ENCODE measurements at regions not wholly inside any gene's neighbourhood (a gene's known extent, or its start where the extent isn't known, plus 50 kb on each side); places are given as distances from the start of the nearest gene placed in this dataset.

DNA sequence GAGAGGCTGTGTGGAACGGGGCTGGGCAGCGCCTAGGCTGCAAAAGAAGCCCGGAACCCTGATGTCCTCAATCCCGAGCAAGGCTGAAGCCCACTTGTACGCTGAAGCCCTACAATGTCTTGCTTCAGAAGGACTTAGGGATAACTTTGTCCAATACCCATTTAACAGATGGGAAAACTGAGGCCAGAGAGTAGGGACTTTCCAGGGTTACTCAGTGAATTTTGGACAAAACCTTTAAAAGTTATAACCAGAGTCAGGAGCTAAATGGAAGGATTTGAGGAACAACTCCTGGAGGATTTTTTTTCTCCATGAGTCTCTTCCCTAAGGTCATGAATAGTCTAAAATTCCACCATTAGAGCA is 161.2 kb downstream of the IRX5 start:
- WGBS (ENCODE audit: insufficient coverage): 100% methylated on average over 2 of the region's 5 CpGs
- Mint-ChIP-seq H3K27ac (no peak overlapping the region), H3K4me1 (no peaks in the 10 kb centered on the region), H3K9me3 (ENCODE audit: insufficient read depth) (peaks cover 6% of the 10 kb centered on the region), H3K27me3 (no peaks in the 10 kb centered on the region), H3K4me3 (no peak overlapping the region)
- no peak overlapping the region for H3K27ac ChIP-seq (ENCODE audit: low read length in 2 of 2)
- H3K36me3 ChIP-seq (replicated peaks in 1 of 2; ENCODE audit: control extremely low read depth in 1 of 2, control insufficient read depth in 1 of 2, extremely low read depth in 1 of 2, insufficient read depth in 2 of 2, low read length in 1 of 2): no peaks in the 10 kb centered on the region
- H3K4me2 ChIP-seq (replicated peaks; ENCODE audit: low read depth, low read length, poor library complexity, severe bottlenecking): no peak overlapping the region
- POLR2A ChIA-PET: no interaction called here
- H3K4me1 ChIP-seq (ENCODE audit: control insufficient read depth in 2 of 2, insufficient read depth in 2 of 2, low read length in 2 of 2): no peaks in the 10 kb centered on the region
- H3K4me3 ChIP-seq (ENCODE audit: control extremely low read depth in 1 of 5, extremely low read depth in 1 of 5, insufficient read depth in 1 of 5, low read depth in 2 of 5, low read length in 4 of 5): no peak overlapping the region
- ATAC-seq (ENCODE audit: low read depth) (no peak), DNase-seq (no peak)
- H3K79me2 ChIP-seq (ENCODE audit: control insufficient read depth, insufficient read depth, low read length): no peaks in the 10 kb centered on the region
- CTCF ChIA-PET: no interaction called here
- peaks cover 0 to 10% (median 0%) of the 10 kb centered on the region in 3 donors for H3K9me3 ChIP-seq (ENCODE audit: control extremely low read depth in 1 of 3, control insufficient read depth in 2 of 3, insufficient read depth in 1 of 3, low read length in 2 of 3)
- TF ChIP-seq EZH2 (IDR thresholded peaks at IDR 0.05; ENCODE audit: borderline replicate concordance, insufficient read depth, low read depth, low read length, poor library complexity, severe bottlenecking): no peak
- TF ChIP-seq, protein P1, sequence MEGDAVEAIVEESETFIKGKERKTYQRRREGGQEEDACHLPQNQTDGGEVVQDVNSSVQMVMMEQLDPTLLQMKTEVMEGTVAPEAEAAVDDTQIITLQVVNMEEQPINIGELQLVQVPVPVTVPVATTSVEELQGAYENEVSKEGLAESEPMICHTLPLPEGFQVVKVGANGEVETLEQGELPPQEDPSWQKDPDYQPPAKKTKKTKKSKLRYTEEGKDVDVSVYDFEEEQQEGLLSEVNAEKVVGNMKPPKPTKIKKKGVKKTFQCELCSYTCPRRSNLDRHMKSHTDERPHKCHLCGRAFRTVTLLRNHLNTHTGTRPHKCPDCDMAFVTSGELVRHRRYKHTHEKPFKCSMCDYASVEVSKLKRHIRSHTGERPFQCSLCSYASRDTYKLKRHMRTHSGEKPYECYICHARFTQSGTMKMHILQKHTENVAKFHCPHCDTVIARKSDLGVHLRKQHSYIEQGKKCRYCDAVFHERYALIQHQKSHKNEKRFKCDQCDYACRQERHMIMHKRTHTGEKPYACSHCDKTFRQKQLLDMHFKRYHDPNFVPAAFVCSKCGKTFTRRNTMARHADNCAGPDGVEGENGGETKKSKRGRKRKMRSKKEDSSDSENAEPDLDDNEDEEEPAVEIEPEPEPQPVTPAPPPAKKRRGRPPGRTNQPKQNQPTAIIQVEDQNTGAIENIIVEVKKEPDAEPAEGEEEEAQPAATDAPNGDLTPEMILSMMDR (IDR thresholded peaks at IDR 0.05): no peak
- no peak overlapping the region for H2AFZ ChIP-seq (ENCODE audit: insufficient read depth, low read depth, low read length, poor library complexity, severe bottlenecking)
- no peak overlapping the region for H3K9ac ChIP-seq (ENCODE audit: low read length)
- H4K20me1 ChIP-seq (ENCODE audit: control insufficient read depth, insufficient read depth, low read length, poor library complexity, severe bottlenecking): no peaks in the 10 kb centered on the region
- intact Hi-C loops (cut with micrococcal nuclease): no loop called here
- H3K27me3 ChIP-seq (replicated peaks in 1 of 4; ENCODE audit: control extremely low read depth in 1 of 4, control insufficient read depth in 3 of 4, insufficient read depth in 4 of 4, low read length in 3 of 4): no peaks in the 10 kb centered on the region

DNA sequence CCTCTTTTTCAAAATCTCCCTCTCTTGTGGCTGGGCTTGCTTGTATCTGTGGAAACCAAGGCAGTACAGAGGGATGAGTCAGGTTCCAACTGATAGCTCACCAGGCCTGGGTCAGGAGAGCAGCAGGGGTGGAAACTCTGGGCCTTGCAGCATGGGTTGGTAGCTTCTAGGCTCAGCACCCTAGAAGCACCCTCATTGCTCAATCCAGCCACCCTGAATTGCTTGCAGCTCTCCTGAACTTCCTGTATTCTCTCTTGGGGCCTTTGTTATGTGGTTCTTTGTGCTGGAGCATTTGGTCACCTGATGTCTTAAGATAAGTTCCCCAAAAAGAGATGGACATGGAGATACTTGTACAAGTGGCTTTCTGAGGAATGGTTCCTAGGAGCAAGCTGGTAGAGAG is 169.4 kb downstream of the IRX5 start:
- H3K4me2 ChIP-seq (replicated peaks; ENCODE audit: low read depth, low read length, poor library complexity, severe bottlenecking): no peak overlapping the region
- CTCF ChIA-PET: no interaction called here
- Mint-ChIP-seq H3K27me3 (no peaks in the 10 kb centered on the region), H3K27ac (no peak overlapping the region), H3K4me1 (no peaks in the 10 kb centered on the region), H3K4me3 (no peak overlapping the region), H3K9me3 (ENCODE audit: insufficient read depth) (peaks cover 2% of the 10 kb centered on the region)
- H3K36me3 ChIP-seq (replicated peaks in 1 of 2; ENCODE audit: control extremely low read depth in 1 of 2, control insufficient read depth in 1 of 2, extremely low read depth in 1 of 2, insufficient read depth in 2 of 2, low read length in 1 of 2): no peaks in the 10 kb centered on the region
- H3K27me3 ChIP-seq (replicated peaks in 1 of 4; ENCODE audit: control extremely low read depth in 1 of 4, control insufficient read depth in 3 of 4, insufficient read depth in 4 of 4, low read length in 3 of 4): no peaks in the 10 kb centered on the region
- intact Hi-C loops (cut with micrococcal nuclease): no loop called here
- H4K20me1 ChIP-seq (ENCODE audit: control insufficient read depth, insufficient read depth, low read length, poor library complexity, severe bottlenecking): no peaks in the 10 kb centered on the region
- H3K79me2 ChIP-seq (ENCODE audit: control insufficient read depth, insufficient read depth, low read length): no peaks in the 10 kb centered on the region
- no peak overlapping the region for H3K4me3 ChIP-seq (ENCODE audit: control extremely low read depth in 1 of 5, extremely low read depth in 1 of 5, insufficient read depth in 1 of 5, low read depth in 2 of 5, low read length in 4 of 5)
- POLR2A ChIA-PET: no interaction called here
- H3K27ac ChIP-seq (ENCODE audit: low read length in 2 of 2): no peak overlapping the region
- H2AFZ ChIP-seq (ENCODE audit: insufficient read depth, low read depth, low read length, poor library complexity, severe bottlenecking): no peak overlapping the region
- ATAC-seq (ENCODE audit: low read depth) (no peak), DNase-seq (no peak)
- H3K9me3 ChIP-seq (ENCODE audit: control extremely low read depth in 1 of 3, control insufficient read depth in 2 of 3, insufficient read depth in 1 of 3, low read length in 2 of 3): peaks cover 0 to 28% (median 6%) of the 10 kb centered on the region in 3 donors
- TF ChIP-seq EZH2 (IDR thresholded peaks at IDR 0.05; ENCODE audit: borderline replicate concordance, insufficient read depth, low read depth, low read length, poor library complexity, severe bottlenecking): no peak
- TF ChIP-seq, protein P1 (IDR thresholded peaks at IDR 0.05): no peak
- no peak overlapping the region for H3K9ac ChIP-seq (ENCODE audit: low read length)
- no peaks in the 10 kb centered on the region for H3K4me1 ChIP-seq (ENCODE audit: control insufficient read depth in 2 of 2, insufficient read depth in 2 of 2, low read length in 2 of 2)
